Erythroblast (primary cell): ENCODE measurements at regions not wholly inside any gene's neighbourhood (a gene's known extent, or its start where the extent isn't known, plus 50 kb on each side); places are given as distances from the start of the nearest gene placed in this dataset.

Source experiments
- GATA1 ChIP-seq: IDR thresholded peaks from 2 replicates; pipeline ENCODE4 v1.6.1; 2011; ENCODE audit warnings: low read depth, mild to moderate bottlenecking, control low read depth, low read length, moderate library complexity
- POLR2A ChIP-seq: IDR thresholded peaks from 2 replicates; pipeline ENCODE4 v1.6.1; 2011; ENCODE audit warnings: mild to moderate bottlenecking, low read length

DNA sequence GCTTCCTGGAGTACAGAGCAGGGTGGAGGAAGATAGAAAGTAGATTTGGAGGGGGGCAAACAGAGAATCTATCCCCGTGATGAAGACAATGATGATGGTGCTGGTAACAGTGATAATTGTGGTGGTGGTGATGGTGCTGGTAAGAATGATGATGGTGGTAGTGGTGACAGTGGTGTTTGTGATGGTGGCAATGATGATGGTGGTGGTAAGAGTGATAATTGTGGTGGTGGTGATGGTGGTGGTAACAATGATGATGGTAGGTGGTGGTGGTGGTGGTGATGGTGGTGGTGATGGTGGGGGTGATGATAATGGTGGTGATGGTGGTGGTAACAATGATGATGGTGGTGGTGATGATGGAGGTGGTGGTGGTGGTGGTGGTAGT is 169.8 kb downstream of the TSHZ3 start:
- TF ChIP-seq POLR2A (no peak), GATA1 (no peak)
